Right hindlimb (tissue), 1 donor: ENCODE measurements at regions not wholly inside any gene's neighbourhood (a gene's known extent, or its start where the extent isn't known, plus 50 kb on each side); places are given as distances from the start of the nearest gene placed in this dataset.

Source experiments
- DNase-seq: peaks from one replicate; pipeline ENCODE4 v3.0.0-alpha.2; 2018

- no peak for DNase-seq
Observed at GRCh38 chr5:68725905-68726683, 367.7 kb upstream of the SLC30A5 start.

DNA sequence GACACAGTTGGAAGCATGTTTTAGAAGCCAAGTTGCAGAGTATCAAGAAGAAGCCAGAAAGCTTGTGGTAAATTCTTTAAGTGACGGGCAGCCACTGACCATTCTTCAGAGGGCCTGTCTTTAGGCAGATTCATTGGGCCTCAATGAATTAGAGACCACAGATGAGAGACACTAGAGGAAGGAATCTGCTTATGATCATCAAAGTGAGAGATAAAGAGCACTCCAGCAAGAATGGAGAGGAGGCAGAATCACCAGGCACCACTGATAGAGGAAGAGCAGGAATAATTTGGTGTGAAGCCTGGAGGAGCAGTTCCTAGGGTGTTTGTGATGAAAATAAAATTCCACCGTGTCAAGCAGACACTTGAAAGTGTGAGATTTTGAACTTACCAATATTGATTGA, 365.9 kb upstream of the SLC30A5 start:
- no peak for DNase-seq

- no peak for DNase-seq
Observed at GRCh38 chr5:68729678-68730077, 364.1 kb upstream of the SLC30A5 start.

DNA sequence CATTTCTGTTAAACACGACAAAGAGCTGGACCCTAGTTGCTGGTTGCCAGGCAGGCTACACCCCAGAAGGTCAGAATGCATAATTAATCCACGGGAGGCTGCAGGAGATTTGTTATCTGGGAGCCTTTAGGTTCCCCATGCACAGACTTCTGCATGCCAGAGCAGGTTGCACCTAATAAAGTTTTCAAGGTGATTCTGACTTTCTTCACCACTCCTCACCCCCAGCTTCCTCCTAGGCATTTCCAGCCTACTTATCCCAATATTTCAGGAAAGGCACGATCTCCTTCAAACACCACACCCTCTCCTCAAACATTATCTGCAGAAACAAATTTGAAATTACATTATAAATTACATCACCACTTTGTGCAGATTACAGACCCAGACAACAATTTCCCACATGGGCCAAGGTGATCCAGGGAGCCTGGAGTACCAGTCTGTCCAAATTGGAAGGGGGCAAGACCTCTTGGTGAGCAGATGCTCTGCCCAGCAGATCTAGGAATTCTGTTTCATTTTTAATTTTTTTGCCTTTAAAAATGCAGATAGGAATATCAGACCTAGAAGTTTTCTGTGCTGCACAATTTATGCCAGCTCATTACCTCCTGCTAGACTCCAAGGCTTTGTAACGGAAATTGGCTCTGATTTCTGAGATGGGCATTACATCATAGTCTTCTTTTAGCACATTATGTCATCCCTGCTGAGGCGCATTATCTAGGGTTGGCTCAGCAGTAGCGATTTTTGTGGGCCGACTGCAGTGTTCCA, 363.4 kb upstream of the SLC30A5 start:
- peak; percentile 73 for DNase-seq

GRCh38 chr5:68730979-68731654, 362.7 kb upstream of the SLC30A5 start:
- DNase-seq: no peak

- no peak for DNase-seq
Observed at GRCh38 chr5:68732251-68732650, 361.6 kb upstream of the SLC30A5 start.

- DNase-seq: no peak
Observed at GRCh38 chr5:68734781-68735180, 359.0 kb upstream of the SLC30A5 start.

DNA sequence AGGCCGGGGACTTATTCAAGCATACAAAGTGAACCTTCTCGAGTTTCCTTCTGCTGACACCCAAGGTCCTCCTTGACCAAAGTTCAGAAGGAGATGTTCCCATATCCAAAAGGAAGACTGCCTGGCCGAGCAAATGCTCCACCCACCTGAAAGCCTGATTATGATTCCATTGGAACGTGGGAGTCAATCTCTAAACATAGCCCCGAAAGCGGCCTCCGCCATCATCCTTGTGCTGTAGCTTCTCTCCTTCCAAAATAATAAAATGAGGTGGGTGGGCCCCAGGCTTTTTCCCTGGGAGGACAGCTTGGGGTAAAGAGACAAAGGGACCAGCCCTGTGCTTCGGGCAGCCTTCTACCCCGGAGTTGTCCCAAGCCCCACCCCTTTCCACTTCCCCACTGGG, 355.6 kb upstream of the SLC30A5 start:
- no peak for DNase-seq

GRCh38 chr5:68738841-68739240, 355.0 kb upstream of the SLC30A5 start:
- DNase-seq: no peak

DNA sequence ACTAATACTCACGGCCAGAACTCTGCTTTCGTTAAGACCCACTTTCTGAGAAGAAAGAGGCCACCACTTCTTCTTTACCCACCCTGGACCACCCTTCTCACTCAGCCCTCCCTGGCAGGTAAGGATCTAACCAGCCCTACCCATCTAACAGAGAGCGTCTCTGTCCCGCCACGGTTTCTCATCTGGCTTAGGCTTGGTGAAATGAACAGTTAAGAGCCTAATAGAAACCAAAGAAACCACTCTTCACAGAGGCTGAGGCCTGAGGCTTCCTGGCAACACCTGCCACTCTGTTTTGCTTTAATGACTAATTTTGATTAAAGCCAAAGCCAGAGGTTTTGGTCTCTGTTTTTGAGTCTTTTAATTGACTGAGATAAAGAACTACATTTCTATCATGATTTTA, 354.1 kb upstream of the SLC30A5 start:
- no peak for DNase-seq

DNA sequence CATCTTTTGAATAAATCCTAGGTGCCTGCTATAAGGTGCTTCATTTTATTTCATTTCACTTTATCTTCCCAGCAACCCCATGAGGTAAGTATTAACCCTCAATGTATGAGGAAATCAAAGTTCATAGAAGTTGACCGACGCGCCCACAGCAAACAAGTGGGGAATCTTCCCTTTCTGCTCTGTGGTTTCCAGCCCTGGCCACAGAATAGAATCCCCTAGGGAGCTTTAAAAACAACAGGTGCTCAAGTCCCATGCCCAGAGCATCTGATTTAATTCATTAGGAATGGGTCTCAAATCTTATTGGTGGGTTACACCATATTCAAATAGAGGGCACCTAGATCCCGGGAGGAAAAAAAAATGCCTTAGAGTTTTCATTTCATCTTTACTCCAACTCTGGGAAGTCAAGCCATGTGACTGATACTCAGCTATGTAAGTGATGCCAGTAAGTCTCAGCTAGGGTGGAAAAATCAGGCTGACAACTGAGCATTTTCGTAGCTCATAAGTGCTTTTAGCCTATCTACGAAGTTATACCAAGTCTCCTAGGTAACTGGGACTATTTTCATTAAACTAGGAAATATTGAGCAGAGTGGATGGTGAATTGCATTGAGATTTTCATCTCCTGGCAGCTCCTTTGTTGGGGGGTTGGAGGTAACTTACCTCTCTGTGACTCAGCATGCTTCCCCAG, 353.4 kb upstream of the SLC30A5 start:
- DNase-seq: no peak

- DNase-seq: no peak
Observed at GRCh38 chr5:68744206-68744605, 349.6 kb upstream of the SLC30A5 start.

- DNase-seq: no peak
Observed at GRCh38 chr5:68745448-68745847, 348.4 kb upstream of the SLC30A5 start.

DNA sequence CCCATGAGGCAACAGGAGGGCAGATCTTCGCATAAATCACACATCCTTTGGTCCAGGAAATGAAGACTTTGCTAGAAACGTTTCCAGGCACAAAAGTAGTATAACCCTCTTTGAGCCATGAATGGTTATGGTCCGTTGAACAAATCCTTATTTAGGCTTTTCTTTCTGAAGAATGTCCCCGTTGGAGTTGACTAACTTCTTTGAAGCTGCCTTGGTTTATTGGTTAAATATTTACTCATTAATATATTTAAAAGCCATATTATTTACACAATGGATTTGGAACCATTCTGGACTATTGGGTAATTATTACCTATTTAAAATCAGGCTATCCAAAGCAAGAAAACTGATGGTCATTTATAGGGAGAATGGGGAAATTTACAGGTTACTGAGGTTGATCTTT, 347.6 kb upstream of the SLC30A5 start:
- no peak for DNase-seq

DNA sequence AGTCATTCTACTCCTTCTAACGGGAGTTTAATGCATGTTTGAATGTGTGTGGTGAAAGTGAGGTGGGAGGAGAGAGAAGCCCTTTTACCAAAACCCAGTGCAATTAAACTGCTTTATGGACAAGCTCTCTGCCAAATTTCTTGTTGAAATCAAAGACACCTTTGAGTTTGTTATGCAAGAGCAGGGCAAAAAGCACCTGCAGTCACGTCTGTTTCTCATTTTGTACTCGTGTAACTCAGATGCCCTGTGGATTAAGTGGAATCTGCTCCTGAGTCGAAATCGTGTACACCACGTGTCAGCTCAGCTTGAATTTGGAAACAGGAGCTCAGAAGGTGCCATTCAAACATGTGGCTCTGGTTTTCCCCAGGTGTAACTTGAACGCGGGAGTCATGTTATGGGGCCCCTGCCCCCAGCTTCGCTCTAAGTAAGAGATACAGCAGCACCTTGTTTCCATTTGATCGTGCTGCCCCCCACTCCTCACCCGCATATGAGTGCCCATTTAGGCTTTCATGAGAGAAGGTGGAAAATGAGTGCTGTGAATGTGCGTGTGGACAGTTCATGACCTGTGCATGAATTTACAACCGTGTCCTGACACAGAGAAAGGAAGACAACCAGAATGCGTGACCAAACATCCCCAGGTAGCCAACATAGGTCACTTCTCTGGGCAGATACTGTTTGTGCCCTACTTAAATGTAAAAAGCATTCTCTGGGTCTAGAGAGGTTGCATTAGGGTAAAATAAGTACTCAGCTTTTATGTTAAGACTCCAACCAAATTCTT, 347.0 kb upstream of the SLC30A5 start:
- no peak for DNase-seq

- no peak for DNase-seq
Observed at GRCh38 chr5:68747521-68747920, 346.3 kb upstream of the SLC30A5 start.

DNA sequence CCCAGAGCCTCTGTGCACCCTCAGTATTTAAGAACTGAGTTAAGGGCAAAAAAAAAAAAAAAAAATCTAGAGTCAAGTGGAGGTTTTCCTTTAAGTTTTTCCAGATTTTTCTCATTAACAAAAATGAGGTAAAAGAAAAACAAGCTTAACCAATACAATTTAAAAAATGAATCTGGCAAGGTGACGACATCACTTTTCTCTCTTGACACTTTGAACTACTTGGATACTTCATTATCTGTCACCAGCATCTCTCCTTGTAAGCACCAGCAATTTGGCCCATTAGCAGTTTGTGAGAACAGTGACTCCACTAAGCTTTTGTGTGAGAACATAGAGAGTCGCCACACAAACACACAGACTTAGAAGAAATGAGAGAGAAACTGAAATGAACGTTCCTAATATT, 345.7 kb upstream of the SLC30A5 start:
- DNase-seq: no peak

DNA sequence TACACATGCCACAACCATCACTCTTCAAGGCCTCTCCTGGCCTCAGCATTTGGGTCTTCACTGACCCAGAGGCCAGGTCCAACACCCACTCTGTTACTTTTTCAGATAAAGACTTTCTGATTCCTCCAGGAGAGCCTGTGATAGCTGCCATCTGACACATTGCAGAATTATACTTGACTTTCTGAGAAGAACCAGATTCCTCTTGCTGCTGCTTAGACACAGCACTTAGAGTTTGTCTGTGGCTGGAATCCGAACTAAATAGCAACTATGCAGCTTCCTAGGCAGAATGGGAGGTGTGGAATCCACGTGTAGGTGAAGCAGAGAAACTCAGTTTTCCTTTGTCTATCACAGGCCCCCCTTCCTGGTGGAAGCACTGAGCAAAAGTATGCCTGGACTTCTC, 344.7 kb upstream of the SLC30A5 start:
- no peak for DNase-seq

DNA sequence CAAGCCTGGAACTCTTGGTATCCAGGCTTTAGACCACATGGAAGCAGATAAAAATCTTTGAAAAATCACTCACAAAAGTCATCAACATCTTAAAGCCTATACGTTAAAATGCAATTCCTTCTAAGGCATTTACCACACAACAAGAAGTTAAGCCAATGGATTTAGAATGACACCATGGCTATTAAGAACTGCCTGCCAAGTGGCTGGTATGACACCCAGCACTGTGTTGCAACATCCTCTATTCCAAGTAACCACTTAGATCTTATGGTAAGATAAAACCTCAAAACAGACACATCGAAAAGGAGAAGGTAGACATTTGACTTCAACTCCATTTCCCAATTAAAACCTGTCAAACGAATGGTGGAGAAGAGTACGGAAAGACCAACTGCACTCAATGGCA, 344.2 kb upstream of the SLC30A5 start:
- DNase-seq: no peak

- no peak for DNase-seq
Observed at GRCh38 chr5:68751661-68752060, 342.2 kb upstream of the SLC30A5 start.

DNA sequence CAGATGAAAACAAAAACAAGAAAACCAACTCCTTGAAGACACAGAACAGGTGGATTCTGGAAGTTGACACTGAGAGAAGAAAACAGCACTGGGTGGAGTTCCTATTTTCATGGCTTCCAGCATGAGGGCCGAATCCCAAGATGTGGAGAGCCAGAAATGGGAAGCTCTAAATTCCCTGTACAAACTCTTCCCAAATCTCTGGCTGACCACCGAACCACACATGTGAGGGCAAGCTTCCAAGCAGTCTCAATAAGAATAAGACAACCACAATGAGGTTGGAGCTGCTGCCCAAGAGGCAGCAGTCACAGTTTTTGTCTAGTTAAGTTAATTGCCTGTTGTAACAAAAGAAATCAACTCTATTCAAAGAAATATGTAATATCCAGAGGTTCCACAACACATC, 339.3 kb upstream of the SLC30A5 start:
- no peak for DNase-seq

- no peak for DNase-seq
Observed at GRCh38 chr5:68755293-68755692, 338.5 kb upstream of the SLC30A5 start.

- DNase-seq: no peak
Observed at GRCh38 chr5:68757006-68757405, 336.8 kb upstream of the SLC30A5 start.
